GM21515 (cell line): ENCODE measurements at regions not wholly inside any gene's neighbourhood (a gene's known extent, or its start where the extent isn't known, plus 50 kb on each side); places are given as distances from the start of the nearest gene placed in this dataset.
"Not testable (repeated sequence)": the region's sequence is repeated elsewhere in the genome, so short reads cannot be mapped to it uniquely, and the experiment has no call there.

Experiments
- ATAC-seq: cut with Tn5 transposase; IDR thresholded peaks from one replicate; pipeline ENCODE4 v1.9.1; 2021; ENCODE audit not compliant: unreplicated experiment

- no peak for ATAC-seq
Observed at GRCh38 chr1:95509989-95510388, 276.0 kb downstream of the RWDD3 start.

GRCh38 chr1:95512925-95513324 lies 278.9 kb downstream of the RWDD3 start:
- ATAC-seq = no peak

GRCh38 chr1:95517506-95517905 lies 283.5 kb downstream of the RWDD3 start:
- no peak for ATAC-seq

GRCh38 chr1:95518310-95518709 lies 284.3 kb downstream of the RWDD3 start:
- no peak for ATAC-seq

GRCh38 chr1:95520390-95520789 lies 286.4 kb downstream of the RWDD3 start:
- ATAC-seq = no peak

- ATAC-seq = no peak
Observed at GRCh38 chr1:95532335-95532734, 298.3 kb downstream of the RWDD3 start.

GRCh38 chr1:95534985-95535384 lies 301.0 kb downstream of the RWDD3 start:
- no peak for ATAC-seq

- ATAC-seq = no peak
Observed at GRCh38 chr1:95535614-95536013, 301.6 kb downstream of the RWDD3 start.

GRCh38 chr1:95536501-95536900 lies 302.5 kb downstream of the RWDD3 start:
- ATAC-seq = no peak

- ATAC-seq = no peak
Observed at GRCh38 chr1:95537176-95537575, 303.2 kb downstream of the RWDD3 start.

GRCh38 chr1:95538242-95538641 lies 304.2 kb downstream of the RWDD3 start:
- ATAC-seq = not testable (repeated sequence)

GRCh38 chr1:95542936-95543335 lies 308.9 kb downstream of the RWDD3 start:
- ATAC-seq = no peak

- no peak for ATAC-seq
Observed at GRCh38 chr1:95547005-95547404, 313.0 kb downstream of the RWDD3 start.

- ATAC-seq = no peak
Observed at GRCh38 chr1:95548211-95548610, 314.2 kb downstream of the RWDD3 start.

- no peak for ATAC-seq
Observed at GRCh38 chr1:95551201-95551600, 317.2 kb downstream of the RWDD3 start.

- no peak for ATAC-seq
Observed at GRCh38 chr1:95553595-95553994, 319.6 kb downstream of the RWDD3 start.

- ATAC-seq = no peak
Observed at GRCh38 chr1:95554408-95554807, 320.4 kb downstream of the RWDD3 start.

- no peak for ATAC-seq
Observed at GRCh38 chr1:95558791-95559190, 324.8 kb downstream of the RWDD3 start.

- ATAC-seq = no peak
Observed at GRCh38 chr1:95561346-95561745, 327.3 kb downstream of the RWDD3 start.

GRCh38 chr1:95562230-95562629 lies 328.2 kb downstream of the RWDD3 start:
- no peak for ATAC-seq

GRCh38 chr1:95572002-95572401 lies 338.0 kb downstream of the RWDD3 start:
- ATAC-seq = no peak

- no peak for ATAC-seq
Observed at GRCh38 chr1:95572962-95573361, 339.0 kb downstream of the RWDD3 start.

- ATAC-seq = no peak
Observed at GRCh38 chr1:95575291-95575690, 341.3 kb downstream of the RWDD3 start.

- no peak for ATAC-seq
Observed at GRCh38 chr1:95578462-95578861, 344.5 kb downstream of the RWDD3 start.
